ENCODE measurements at regions not wholly inside any gene's neighbourhood (a gene's known extent, or its start where the extent isn't known, plus 50 kb on each side); places are given as distances from the start of the nearest gene placed in this dataset.

DNA sequence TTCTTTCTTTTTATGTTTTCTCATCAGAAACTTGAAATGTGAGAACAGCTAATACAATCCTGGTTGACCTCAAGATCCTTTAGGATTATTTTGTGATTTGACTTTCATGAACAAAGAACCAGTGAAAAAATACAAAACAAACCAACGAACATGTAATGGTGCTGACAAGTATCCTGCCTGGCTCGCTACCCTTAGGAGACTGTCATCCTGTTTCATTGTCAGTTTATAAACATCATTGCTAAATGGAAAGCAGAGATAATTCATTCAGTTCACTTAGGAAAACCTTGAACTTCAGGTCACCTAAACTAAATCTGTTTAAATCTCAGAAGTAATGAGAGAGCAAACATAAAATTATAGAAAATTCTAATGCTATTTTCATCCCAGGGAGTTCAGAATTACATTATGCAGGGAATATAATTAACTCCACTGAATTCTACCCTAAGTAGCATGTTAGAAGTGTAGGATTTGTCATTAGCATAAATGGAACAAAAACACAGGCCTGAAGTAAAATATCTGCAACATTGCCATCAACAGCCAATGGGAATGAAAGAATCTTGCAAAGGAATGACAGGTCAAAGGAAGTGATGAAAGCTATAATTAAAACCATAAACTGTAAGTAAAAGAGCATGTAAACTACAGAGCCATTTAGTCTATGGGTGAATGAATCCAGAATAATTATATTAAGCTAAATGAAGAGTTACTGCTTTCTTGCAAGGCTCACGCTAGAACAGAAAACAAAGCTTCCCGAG, 401.2 kb upstream of the MANEA start:
- no peak overlapping the region for H3K27ac ChIP-seq
- no peak for DNase-seq

DNA sequence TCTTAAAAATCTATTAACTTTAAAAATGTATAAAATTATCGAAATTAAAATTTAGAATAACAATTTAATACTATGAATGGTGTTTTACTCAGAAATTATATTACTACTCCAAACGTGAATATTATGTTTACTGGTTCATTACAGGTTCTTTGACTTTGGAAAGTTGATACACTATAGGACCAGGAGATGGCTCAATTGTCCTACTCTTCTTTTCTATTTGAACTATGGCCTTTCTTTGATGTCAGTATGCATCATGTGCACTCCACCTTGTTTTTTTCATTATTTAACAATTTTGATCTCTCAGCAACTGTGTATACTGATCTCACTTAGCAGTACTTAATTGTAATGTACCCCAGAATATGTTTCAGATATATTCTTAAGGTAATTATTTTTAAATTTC, 391.5 kb upstream of the MANEA start:
- Histone ChIP-seq H3K4me3 (no peak overlapping the region), H3K27ac (no peak overlapping the region), H3K27me3 (no peaks in the 10 kb centered on the region), H3K4me1 (no peaks in the 10 kb centered on the region), H3K9me3 (no peaks in the 10 kb centered on the region), H3K36me3 (no peaks in the 10 kb centered on the region)
- intact Hi-C loops (cut with DNase I), result no loop called here
- TF ChIP-seq, protein P1, sequence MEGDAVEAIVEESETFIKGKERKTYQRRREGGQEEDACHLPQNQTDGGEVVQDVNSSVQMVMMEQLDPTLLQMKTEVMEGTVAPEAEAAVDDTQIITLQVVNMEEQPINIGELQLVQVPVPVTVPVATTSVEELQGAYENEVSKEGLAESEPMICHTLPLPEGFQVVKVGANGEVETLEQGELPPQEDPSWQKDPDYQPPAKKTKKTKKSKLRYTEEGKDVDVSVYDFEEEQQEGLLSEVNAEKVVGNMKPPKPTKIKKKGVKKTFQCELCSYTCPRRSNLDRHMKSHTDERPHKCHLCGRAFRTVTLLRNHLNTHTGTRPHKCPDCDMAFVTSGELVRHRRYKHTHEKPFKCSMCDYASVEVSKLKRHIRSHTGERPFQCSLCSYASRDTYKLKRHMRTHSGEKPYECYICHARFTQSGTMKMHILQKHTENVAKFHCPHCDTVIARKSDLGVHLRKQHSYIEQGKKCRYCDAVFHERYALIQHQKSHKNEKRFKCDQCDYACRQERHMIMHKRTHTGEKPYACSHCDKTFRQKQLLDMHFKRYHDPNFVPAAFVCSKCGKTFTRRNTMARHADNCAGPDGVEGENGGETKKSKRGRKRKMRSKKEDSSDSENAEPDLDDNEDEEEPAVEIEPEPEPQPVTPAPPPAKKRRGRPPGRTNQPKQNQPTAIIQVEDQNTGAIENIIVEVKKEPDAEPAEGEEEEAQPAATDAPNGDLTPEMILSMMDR (IDR thresholded peaks at IDR 0.05), result no peak
- DNase-seq, result no peak
- no peak for ATAC-seq

More for the DNA sequence above, 401.2 kb upstream of the MANEA start:
- Histone ChIP-seq H3K4me3 (no peak overlapping the region), H3K36me3 (no peaks in the 10 kb centered on the region), H3K27me3 (no peaks in the 10 kb centered on the region), H3K4me1 (no peaks in the 10 kb centered on the region), H3K9me3 (no peaks in the 10 kb centered on the region)
- TF ChIP-seq, protein P1 (IDR thresholded peaks at IDR 0.05), result no peak
- no peak for ATAC-seq
- intact Hi-C loops (cut with DNase I), result no loop called here

- no peaks in the 10 kb centered on the region for H3K9me3 ChIP-seq
- ATAC-seq (no peak), DNase-seq (no peak)
- H3K27ac ChIP-seq, result no peak overlapping the region
- H3K4me3 ChIP-seq, result no peak overlapping the region
- no peaks in the 10 kb centered on the region for H3K36me3 ChIP-seq
- TF ChIP-seq, protein P1 (IDR thresholded peaks at IDR 0.05), result no peak
- H3K4me1 ChIP-seq, result no peaks in the 10 kb centered on the region
- no peaks in the 10 kb centered on the region for H3K27me3 ChIP-seq
- intact Hi-C loops (cut with DNase I), result no loop called here
These were observed 390.6 kb upstream of the MANEA start for GRCh38 chr6:95186710-95187109.

- Histone ChIP-seq H3K36me3 (no peaks in the 10 kb centered on the region), H3K9me3 (no peaks in the 10 kb centered on the region), H3K27ac (no peak overlapping the region), H3K27me3 (no peaks in the 10 kb centered on the region), H3K4me3 (no peak overlapping the region), H3K4me1 (no peaks in the 10 kb centered on the region)
- intact Hi-C loops (cut with DNase I), result no loop called here
- DNase-seq (no peak), ATAC-seq (no peak)
- TF ChIP-seq, protein P1 (IDR thresholded peaks at IDR 0.05), result no peak
These were observed 379.7 kb upstream of the MANEA start for GRCh38 chr6:95197590-95197989.

GRCh38 chr6:95203153-95203754, 374.1 kb upstream of the MANEA start:
- TF ChIP-seq, protein P1 (IDR thresholded peaks at IDR 0.05), result peak; percentile 57
- intact Hi-C loops (cut with DNase I), result no loop called here
- ATAC-seq, result peak; percentile 73
- no peaks in the 10 kb centered on the region for H3K36me3 ChIP-seq
- H3K9me3 ChIP-seq, result no peaks in the 10 kb centered on the region
- H3K27ac ChIP-seq, result no peak overlapping the region
- no peaks in the 10 kb centered on the region for H3K4me1 ChIP-seq
- DNase-seq, result no peak
- H3K4me3 ChIP-seq, result no peak overlapping the region
- no peaks in the 10 kb centered on the region for H3K27me3 ChIP-seq

Data from upper lobe of right lung (tissue), 1 donor.